HG02763 (cell line): ENCODE measurements at regions not wholly inside any gene's neighbourhood (a gene's known extent, or its start where the extent isn't known, plus 50 kb on each side); places are given as distances from the start of the nearest gene placed in this dataset.

Experiments used
- ATAC-seq: cut with Tn5 transposase; IDR thresholded peaks from one replicate; pipeline ENCODE4 v1.9.1; 2021; ENCODE audit warnings: mild to moderate bottlenecking, moderate library complexity; ENCODE audit not compliant: unreplicated experiment

DNA sequence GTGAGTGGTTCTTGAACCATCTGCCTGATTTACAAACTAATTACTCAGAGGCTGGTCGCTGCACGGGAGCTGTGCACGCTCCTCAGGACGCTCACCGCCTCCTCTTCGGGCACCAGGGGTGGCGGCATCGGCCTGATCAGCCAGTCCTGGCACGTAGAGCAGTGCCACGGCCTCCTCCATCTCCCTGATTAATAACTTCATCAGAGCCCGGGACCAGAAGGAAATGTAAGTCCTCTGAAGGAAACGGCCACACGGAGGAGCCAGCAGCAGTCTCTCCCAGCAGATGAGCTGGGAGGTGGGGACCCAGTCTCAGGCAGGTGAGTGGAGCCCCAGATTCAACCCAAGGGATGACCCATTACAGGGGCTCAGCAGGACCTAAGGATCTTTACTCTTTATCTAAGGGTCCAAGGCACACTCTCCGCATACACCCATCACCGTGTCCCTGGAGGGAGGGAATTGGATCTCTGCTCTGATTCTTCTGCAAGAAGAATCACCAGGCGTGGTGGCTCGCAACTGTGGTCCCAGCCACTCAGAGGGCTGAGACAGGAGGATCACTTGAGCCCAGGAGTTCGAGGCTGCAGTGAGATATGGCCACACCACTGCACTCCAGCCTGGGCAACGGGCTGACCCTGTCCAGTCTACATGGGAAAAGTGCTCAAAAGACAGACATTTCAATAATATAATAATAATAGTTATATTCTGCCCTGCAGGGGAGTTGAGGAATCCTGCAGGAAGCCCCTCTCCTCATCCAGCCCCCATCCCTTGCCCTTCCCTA lies 366.5 kb downstream of the SEC14L1 start:
- ATAC-seq: no peak

DNA sequence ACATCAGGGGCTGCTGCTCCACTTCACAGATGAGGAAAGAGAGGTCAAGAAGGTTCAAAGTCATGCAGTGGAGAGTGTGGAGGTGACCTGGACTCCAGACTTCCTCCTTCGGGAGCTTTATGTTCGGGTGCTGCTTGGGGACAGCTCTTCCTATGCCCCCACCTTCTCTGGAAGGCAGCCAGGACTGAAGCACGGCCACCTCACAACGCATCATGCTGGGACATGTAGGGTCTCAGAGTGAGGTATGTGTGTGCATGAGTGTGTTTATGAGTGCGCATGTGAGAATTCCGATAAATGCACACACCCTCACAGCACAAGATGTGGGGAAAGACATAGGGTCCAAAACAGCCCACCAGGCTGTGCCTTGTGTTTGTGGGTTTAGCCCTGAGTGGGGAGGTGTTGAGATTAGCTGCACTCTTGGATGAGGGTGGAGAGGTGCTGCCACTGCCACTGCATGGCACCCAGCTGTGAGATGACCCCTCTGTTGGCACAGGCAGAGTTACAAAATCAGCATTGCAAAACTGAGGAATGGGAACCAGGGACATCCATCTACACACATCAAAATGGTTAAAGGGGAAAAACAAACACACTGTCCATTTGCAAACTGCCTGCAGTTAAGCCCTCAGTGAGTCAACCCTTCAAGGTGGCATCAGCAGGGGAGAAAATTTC lies 367.4 kb downstream of the SEC14L1 start:
- ATAC-seq: no peak

GRCh38 chr17:77509089-77509488 lies 368.3 kb downstream of the SEC14L1 start:
- no peak for ATAC-seq

- no peak for ATAC-seq
These were observed 368.8 kb downstream of the SEC14L1 start for GRCh38 chr17:77509599-77509998.

GRCh38 chr17:77510133-77510796 lies 369.5 kb downstream of the SEC14L1 start:
- ATAC-seq: no peak

- ATAC-seq: no peak
These were observed 370.8 kb downstream of the SEC14L1 start for GRCh38 chr17:77511514-77512061.

DNA sequence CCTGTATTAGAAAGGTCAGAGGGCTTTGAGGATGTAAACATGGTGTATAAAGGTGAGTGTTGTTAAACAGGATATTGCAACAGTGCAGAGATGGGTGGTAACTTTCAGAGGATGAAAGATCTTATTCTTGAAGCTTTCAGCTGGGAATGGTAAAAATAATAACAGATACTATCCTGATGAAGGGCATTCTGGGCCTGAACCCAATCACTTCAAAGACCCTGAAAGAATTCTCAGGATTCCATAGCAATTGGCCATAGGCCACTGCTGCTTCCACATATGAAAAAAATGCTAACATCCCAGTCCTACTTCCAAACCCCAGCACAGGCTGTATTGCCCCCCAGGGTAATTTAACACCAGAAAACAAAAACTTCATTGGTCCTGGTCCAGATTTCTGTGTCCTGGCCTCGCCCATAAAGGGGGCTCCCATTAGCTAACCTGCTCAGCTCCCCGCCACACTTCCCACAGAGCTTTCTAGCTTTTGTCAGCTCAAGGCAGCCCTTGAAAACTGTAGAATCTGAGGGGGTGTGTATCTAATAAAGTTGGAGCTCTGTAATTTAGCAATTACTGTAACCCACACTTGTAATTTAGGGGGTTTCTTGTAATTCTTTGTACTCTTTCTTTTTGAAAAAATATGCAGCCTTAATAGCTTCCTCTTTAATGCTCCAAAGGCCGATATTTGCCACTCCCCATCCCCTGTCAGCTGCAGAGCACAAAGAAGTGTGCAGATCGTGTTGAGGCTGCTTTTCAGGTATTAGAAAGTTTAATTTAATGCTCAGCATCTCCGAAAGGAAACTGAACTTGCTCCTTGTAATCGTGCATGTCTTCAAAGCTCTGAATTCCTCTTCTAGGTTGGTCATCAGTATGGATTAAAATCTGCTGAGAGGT lies 371.5 kb downstream of the SEC14L1 start:
- ATAC-seq: no peak

GRCh38 chr17:77513045-77513444 lies 372.3 kb downstream of the SEC14L1 start:
- ATAC-seq: no peak

- no peak for ATAC-seq
These were observed 374.5 kb downstream of the SEC14L1 start for GRCh38 chr17:77515227-77515626.

DNA sequence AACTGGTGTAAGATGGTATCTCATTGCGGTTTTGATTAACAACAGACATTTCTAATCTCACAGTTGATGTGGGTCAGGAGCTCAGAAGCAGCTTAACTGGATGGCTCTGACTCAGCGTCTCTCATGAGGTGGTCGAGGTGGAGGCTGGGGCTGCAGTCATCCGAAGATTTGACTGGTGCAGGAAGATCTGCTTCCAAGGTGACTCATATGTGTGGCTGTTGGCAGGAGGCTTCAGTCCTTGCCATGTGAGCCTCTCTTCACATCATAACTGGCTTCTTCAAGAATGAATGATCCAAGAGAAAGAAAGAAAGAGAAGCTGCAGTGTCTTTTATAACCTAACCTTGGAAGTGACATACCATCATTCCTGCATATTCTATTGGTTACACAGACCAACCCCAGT lies 376.1 kb downstream of the SEC14L1 start:
- ATAC-seq: no peak

DNA sequence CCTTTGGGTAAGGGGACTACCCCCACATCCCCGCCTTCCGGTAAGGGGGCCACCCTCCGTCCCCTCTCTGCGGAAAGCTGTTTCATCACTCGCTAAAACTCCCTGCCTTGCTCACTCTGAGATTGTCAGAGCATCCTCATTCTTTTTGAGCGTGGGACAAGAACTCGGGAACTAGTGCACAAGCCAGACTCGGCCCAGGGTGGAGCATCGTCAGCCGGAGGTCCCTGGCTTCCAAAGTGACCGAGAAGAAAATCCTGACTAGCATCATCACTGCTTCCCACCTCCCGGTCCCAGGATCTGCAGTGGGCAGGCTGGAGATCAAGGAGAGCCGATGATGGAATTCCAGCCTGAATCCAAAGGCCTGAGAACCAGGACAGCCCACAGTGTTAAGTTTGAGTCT lies 380.3 kb downstream of the SEC14L1 start:
- no peak for ATAC-seq

DNA sequence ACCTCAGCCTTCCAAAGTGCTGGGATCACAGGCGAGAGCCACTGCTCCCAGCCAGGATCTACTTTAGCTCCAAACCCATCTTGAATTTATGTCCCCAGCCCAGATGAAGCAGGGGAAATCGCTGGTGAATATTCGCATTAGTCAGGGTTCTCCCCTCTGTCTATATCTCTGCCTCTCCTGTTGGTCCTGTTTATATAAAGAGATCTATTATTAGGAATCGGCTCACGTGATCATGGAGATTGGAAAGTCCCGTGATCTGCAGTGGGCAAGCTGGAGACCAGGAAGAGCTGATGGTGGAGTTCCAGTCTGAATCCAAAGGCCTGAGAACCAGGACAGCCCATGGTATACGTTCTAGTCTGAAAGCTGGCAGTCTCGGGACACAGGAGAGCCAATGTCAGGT lies 382.8 kb downstream of the SEC14L1 start:
- ATAC-seq: no peak

GRCh38 chr17:77526259-77526711 lies 385.5 kb downstream of the SEC14L1 start:
- no peak for ATAC-seq

DNA sequence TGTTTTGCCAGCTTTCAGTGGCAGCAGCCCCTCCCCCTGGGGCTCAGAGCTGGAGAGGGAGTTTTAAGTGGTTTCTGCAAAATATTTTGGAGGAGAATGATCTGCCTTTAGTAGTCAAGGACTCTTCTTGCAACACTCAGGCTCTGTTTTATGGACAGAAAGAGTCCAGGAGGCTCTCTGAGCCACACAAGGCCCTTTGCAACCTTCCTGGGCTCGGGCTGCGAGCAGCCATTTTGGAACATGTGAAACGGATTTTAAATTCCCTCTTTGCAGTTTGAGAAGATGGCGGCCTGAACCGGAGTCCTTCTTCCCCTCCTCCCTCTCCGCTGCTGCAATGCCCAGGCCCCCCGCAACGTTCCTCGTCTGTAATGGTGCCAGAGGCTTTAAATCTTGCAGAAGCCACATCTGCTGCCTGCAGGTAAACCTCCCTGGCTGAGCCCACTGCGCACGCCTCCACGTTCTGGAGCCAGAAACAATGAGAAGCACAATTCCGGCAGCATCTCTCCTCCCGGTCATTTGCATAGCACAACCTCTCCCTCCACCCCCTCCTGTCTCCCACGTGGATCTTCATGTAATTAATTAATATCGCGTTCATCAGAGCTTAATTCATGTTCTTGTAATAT lies 386.1 kb downstream of the SEC14L1 start:
- no peak for ATAC-seq

GRCh38 chr17:77527409-77527808 lies 386.6 kb downstream of the SEC14L1 start:
- no peak for ATAC-seq

GRCh38 chr17:77527836-77528505 lies 387.2 kb downstream of the SEC14L1 start:
- no peak for ATAC-seq

DNA sequence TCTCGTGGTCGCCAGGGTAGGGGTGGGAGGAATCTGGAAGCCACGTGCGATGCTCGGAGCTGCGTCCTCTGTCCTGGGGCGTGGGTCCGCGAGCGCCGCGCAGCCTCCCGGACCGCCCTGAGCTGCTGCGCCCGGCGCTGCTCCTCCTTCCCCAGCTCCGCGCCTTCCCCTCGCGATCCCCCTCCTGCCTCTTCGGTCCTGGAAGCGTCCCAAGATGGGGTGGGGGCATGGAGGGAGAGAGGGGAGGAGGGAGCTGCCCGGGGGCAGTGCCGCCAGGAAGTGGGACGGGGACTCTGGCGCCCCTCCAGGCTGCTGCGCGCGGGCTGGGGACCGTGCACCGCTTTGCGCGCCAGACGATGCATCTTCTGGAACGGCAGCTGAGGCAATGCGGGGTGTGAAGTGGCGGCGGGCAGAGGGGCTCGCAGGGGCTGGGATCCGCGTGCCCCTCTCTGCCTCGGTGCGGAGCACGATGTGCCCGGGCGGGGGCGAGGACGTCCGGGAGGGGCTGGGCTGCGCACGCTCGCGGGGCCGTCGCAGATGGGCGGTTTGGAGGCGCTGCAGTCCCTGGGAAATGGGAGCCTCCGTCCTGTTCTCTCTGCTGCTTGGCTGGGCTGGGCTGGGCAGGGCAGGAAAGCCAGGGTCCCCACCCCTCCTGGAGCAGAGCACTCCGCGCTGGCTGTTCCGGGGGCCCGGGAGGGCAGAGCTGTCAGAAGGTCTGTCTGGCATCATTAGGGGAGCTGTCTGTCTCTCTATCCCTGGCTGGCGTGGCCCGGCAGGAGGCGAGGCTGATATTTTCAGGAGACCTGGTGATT lies 388.0 kb downstream of the SEC14L1 start:
- ATAC-seq: no peak

- no peak for ATAC-seq
These were observed 388.5 kb downstream of the SEC14L1 start for GRCh38 chr17:77529328-77529650.

GRCh38 chr17:77530591-77530990 lies 389.8 kb downstream of the SEC14L1 start:
- ATAC-seq: no peak
